HG02970 (cell line): ENCODE measurements at regions not wholly inside any gene's neighbourhood (a gene's known extent, or its start where the extent isn't known, plus 50 kb on each side); places are given as distances from the start of the nearest gene placed in this dataset.

Source experiments
- ATAC-seq: cut with Tn5 transposase; IDR thresholded peaks from one replicate; pipeline ENCODE4 v1.9.1; 2021; ENCODE audit warnings: mild to moderate bottlenecking, moderate library complexity, moderate number of reproducible peaks; ENCODE audit not compliant: unreplicated experiment, low FRiP score

- no peak for ATAC-seq
Measured at GRCh38 chr9:16221822-16222547, 648.5 kb downstream of the BNC2 start.

- ATAC-seq: no peak
Measured at GRCh38 chr9:16223074-16223871, 647.2 kb downstream of the BNC2 start.

- no peak for ATAC-seq
Measured at GRCh38 chr9:16230731-16231130, 639.7 kb downstream of the BNC2 start.

- ATAC-seq: no peak
Measured at GRCh38 chr9:16236311-16236710, 634.2 kb downstream of the BNC2 start.

- ATAC-seq: no peak
Measured at GRCh38 chr9:16236882-16237281, 633.6 kb downstream of the BNC2 start.

GRCh38 chr9:16238623-16239138 lies 631.8 kb downstream of the BNC2 start:
- ATAC-seq: no peak

GRCh38 chr9:16241231-16241630 lies 629.2 kb downstream of the BNC2 start:
- ATAC-seq: no peak

GRCh38 chr9:16243798-16244197 lies 626.7 kb downstream of the BNC2 start:
- ATAC-seq: no peak

GRCh38 chr9:16245756-16246440 lies 624.6 kb downstream of the BNC2 start:
- no peak for ATAC-seq

- ATAC-seq: no peak
Measured at GRCh38 chr9:16246785-16247184, 623.7 kb downstream of the BNC2 start.

- no peak for ATAC-seq
Measured at GRCh38 chr9:16247188-16247875, 623.1 kb downstream of the BNC2 start.

- ATAC-seq: no peak
Measured at GRCh38 chr9:16248822-16249221, 621.6 kb downstream of the BNC2 start.

GRCh38 chr9:16252616-16253015 lies 617.9 kb downstream of the BNC2 start:
- no peak for ATAC-seq

- no peak for ATAC-seq
Measured at GRCh38 chr9:16254674-16255073, 615.8 kb downstream of the BNC2 start.

GRCh38 chr9:16255217-16255616 lies 615.3 kb downstream of the BNC2 start:
- ATAC-seq: no peak

- no peak for ATAC-seq
Measured at GRCh38 chr9:16257604-16258003, 612.9 kb downstream of the BNC2 start.

- no peak for ATAC-seq
Measured at GRCh38 chr9:16258191-16258590, 612.3 kb downstream of the BNC2 start.

- no peak for ATAC-seq
Measured at GRCh38 chr9:16258708-16259107, 611.8 kb downstream of the BNC2 start.

GRCh38 chr9:16262477-16263261 lies 607.8 kb downstream of the BNC2 start:
- ATAC-seq: no peak

GRCh38 chr9:16265688-16266087 lies 604.8 kb downstream of the BNC2 start:
- ATAC-seq: no peak
